ENCODE measurements at regions not wholly inside any gene's neighbourhood (a gene's known extent, or its start where the extent isn't known, plus 50 kb on each side); places are given as distances from the start of the nearest gene placed in this dataset.

- no peak overlapping the region for H3K4me3 ChIP-seq (ENCODE audit: control insufficient read depth, low read depth, low read length)
- no peak for DNase-seq (ENCODE audit: low read depth)
- no peak for TF ChIP-seq CTCF (conservative IDR thresholded peaks at IDR 0.05; ENCODE audit: control insufficient read depth, insufficient read depth, low read depth, low read length)
Observed at GRCh38 chr4:1469607-1470392, 63.6 kb upstream of the NKX1-1 start.

GRCh38 chr4:1469043-1469442 lies 62.8 kb upstream of the NKX1-1 start:
- H3K4me3 ChIP-seq (ENCODE audit: control insufficient read depth, low read depth, low read length): no peak overlapping the region
- no peak for TF ChIP-seq CTCF (conservative IDR thresholded peaks at IDR 0.05; ENCODE audit: control insufficient read depth, insufficient read depth, low read depth, low read length)
- no peak for DNase-seq (ENCODE audit: low read depth)

GRCh38 chr4:1467581-1468458 lies 61.6 kb upstream of the NKX1-1 start:
- no peak for DNase-seq (ENCODE audit: low read depth)
- H3K4me3 ChIP-seq (ENCODE audit: control insufficient read depth, low read depth, low read length): no peak overlapping the region
- TF ChIP-seq CTCF (conservative IDR thresholded peaks at IDR 0.05; ENCODE audit: control insufficient read depth, insufficient read depth, low read depth, low read length): no peak

GRCh38 chr4:1466863-1467165 lies 60.6 kb upstream of the NKX1-1 start:
- H3K4me3 ChIP-seq (ENCODE audit: control insufficient read depth, low read depth, low read length): no peak overlapping the region
- TF ChIP-seq CTCF (conservative IDR thresholded peaks at IDR 0.05; ENCODE audit: control insufficient read depth, insufficient read depth, low read depth, low read length): no peak
- DNase-seq (ENCODE audit: low read depth): no peak

GRCh38 chr4:1466034-1466862 lies 60.0 kb upstream of the NKX1-1 start:
- H3K4me3 ChIP-seq (ENCODE audit: control insufficient read depth, low read depth, low read length): no peak overlapping the region
- TF ChIP-seq CTCF (conservative IDR thresholded peaks at IDR 0.05; ENCODE audit: control insufficient read depth, insufficient read depth, low read depth, low read length): no peak
- DNase-seq (ENCODE audit: low read depth): no peak

- TF ChIP-seq CTCF (conservative IDR thresholded peaks at IDR 0.05; ENCODE audit: control insufficient read depth, insufficient read depth, low read depth, low read length): no peak
- H3K4me3 ChIP-seq (ENCODE audit: control insufficient read depth, low read depth, low read length): no peak overlapping the region
- DNase-seq (ENCODE audit: low read depth): no peak
Observed at GRCh38 chr4:1465173-1466033, 59.2 kb upstream of the NKX1-1 start.
